OCI-LY3 (cell line): ENCODE measurements at regions not wholly inside any gene's neighbourhood (a gene's known extent, or its start where the extent isn't known, plus 50 kb on each side); places are given as distances from the start of the nearest gene placed in this dataset.

Experiments
- EZH2phosphoT487 ChIP-seq: fragments of 200-600 bp; shearing (Covaris generic); IDR thresholded peaks from 2 replicates; pipeline ENCODE4 v1.6.1; 2018; ENCODE audit warnings: antibody characterized with exemption, mixed run types, low read depth
- TF ChIP-seq, protein P1 (sequence below): fragments of 200-600, 300-600 bp; sonication (generic); IDR thresholded peaks from 2 replicates; pipeline ENCODE4 v1.5.1; 2014; ENCODE audit warnings: antibody characterized with exemption, low read length, low read depth

GRCh38 chr4:43360296-43360695 lies 467.8 kb downstream of the GRXCR1 start:
- TF ChIP-seq, protein P1, sequence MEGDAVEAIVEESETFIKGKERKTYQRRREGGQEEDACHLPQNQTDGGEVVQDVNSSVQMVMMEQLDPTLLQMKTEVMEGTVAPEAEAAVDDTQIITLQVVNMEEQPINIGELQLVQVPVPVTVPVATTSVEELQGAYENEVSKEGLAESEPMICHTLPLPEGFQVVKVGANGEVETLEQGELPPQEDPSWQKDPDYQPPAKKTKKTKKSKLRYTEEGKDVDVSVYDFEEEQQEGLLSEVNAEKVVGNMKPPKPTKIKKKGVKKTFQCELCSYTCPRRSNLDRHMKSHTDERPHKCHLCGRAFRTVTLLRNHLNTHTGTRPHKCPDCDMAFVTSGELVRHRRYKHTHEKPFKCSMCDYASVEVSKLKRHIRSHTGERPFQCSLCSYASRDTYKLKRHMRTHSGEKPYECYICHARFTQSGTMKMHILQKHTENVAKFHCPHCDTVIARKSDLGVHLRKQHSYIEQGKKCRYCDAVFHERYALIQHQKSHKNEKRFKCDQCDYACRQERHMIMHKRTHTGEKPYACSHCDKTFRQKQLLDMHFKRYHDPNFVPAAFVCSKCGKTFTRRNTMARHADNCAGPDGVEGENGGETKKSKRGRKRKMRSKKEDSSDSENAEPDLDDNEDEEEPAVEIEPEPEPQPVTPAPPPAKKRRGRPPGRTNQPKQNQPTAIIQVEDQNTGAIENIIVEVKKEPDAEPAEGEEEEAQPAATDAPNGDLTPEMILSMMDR, result no peak
- no peak for TF ChIP-seq EZH2phosphoT487
